GM23248 (cell line): ENCODE measurements at regions not wholly inside any gene's neighbourhood (a gene's known extent, or its start where the extent isn't known, plus 50 kb on each side); places are given as distances from the start of the nearest gene placed in this dataset.

Source experiments
- EZH2 ChIP-seq: fragments of 200-600 bp; sonication (generic); IDR thresholded peaks from 2 replicates; pipeline ENCODE4 v1.6.1; 2018; ENCODE audit warnings: antibody characterized with exemption, mild to moderate bottlenecking; ENCODE audit not compliant: insufficient read depth, poor library complexity, severe bottlenecking
- EZH2phosphoT487 ChIP-seq: fragments of 200-600 bp; sonication (generic); IDR thresholded peaks from 2 replicates; pipeline ENCODE4 v1.6.1; 2018; ENCODE audit warnings: antibody characterized with exemption, moderate library complexity, mild to moderate bottlenecking, low read depth; ENCODE audit not compliant: insufficient read depth

DNA sequence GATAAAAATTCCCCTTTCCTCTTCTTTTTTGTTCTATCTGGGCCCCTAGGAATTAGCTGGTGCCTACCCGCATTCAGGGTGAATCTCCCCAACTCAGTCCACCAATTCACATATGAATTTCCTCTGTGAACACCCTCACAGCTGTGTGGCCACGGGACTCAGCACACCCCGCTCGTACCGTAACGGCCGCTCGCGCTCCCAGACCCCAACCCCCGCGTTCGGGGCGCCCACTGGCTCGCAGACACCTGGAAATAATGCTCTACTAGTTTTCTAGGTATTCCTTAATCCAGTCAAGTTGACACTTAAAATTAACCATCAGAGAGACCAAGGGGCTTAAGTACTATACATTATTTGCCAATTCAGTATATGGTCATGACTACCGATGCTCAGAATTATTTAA is 1702.1 kb upstream of the PCDH20 start:
- TF ChIP-seq EZH2 (no peak), EZH2phosphoT487 (no peak)
